GM18499 (cell line): ENCODE measurements at regions not wholly inside any gene's neighbourhood (a gene's known extent, or its start where the extent isn't known, plus 50 kb on each side); places are given as distances from the start of the nearest gene placed in this dataset.
"Not testable (repeated sequence)": the region's sequence is repeated elsewhere in the genome, so short reads cannot be mapped to it uniquely, and the experiment has no call there.

Experiments used
- ATAC-seq: cut with Tn5 transposase; IDR thresholded peaks from one replicate; pipeline ENCODE4 v1.9.1; 2021; ENCODE audit warnings: moderate number of reproducible peaks; ENCODE audit not compliant: insufficient read depth, unreplicated experiment

DNA sequence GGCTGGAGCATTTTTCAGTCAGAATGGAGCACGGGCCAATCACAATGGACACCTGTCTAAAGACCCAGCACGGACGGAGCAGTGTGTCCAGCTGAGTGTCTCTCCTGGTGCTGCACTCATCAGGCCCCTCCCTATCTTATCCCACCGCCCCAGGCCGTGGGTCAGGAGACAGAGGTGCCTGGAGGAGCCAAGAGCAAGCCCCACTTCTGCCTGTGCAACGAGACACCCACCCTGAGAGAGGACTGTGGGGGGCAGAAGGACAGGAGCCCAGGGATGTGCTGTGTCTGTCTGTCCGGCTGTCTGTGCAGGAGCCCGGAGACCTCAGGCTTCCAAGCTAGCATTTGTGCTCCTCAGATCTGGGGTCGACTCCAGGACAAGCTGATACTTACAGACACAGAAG, 69.6 kb upstream of the SFSWAP start:
- no peak for ATAC-seq

DNA sequence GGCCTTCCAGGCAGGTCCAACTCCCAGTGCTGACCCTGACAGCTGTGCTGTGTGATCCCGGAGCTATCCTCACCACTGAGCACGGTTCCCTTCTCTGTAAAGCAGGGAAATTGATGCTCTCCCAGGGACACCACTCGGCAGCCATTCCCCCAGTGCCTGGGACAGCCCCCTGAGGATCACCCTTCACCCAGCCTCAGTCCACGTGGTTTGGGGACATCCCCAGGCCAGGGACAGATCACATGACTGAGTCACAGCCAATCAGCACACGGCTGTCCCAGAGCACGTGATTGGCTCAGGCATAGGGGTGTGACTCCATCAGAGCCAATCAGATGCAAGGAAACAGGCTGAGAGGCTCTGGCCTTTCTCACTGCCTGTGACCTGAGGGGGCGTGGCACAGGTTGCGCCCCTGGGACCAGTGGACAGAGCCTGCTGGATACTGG, 68.8 kb upstream of the SFSWAP start:
- no peak for ATAC-seq

DNA sequence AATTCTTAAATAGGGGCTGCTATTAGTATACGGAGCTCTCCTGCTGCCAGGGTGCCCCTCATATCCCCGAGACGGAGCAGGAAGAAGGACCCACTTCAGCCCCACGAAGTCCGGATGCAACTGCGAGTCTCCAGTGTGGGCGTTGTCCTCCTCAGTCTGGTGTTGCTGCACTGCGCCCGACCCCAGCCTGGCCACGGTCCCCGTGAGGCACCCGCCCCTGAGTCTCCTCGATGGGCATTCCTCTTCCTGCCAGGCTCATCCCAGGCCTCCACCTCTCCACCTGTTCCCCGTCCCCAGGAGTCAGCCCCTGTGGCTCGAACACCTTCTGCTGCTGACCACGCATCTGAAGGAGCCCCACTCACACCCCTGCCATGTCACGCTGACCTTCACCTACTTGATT, 68.1 kb upstream of the SFSWAP start:
- no peak for ATAC-seq

DNA sequence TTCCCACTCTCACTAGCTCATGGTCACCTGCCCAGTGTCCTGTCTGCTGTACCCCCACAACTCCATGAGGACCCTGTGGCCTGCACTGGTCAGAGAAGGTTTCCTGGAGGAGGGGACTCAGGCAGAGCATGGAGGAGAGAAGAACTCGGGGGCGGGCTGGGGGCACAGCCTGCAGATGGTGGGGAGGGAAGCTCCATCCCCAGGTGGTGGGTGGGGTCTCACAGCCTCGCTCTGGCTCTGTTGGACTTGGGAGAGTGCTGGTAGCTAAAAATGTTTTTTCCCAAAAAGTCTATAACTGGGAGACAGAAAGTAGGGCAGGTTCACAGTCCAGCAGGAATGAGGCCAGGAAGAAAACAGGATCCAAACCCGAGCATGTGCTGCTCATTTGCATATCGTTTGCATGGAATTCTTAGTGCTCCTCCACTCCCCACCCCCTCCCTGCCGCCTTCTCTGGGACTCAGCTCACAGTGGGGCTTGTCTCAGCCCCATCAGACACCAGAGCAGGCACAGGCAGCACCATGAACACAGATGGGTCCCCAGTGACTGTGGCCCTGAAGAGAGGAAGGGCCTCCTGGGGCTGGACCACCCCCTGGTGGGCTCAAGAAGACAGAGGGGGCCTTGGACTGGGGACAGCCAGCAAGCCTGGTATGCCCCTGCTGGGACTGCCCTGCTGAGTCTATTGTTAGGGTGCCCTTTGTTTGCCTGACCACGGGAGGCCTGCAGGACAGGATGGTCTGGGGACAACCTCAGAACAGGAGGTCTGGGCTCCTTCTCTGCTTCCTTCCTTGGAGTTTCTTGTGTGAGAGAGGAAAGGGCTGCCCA, 67.0 kb upstream of the SFSWAP start:
- no peak for ATAC-seq

DNA sequence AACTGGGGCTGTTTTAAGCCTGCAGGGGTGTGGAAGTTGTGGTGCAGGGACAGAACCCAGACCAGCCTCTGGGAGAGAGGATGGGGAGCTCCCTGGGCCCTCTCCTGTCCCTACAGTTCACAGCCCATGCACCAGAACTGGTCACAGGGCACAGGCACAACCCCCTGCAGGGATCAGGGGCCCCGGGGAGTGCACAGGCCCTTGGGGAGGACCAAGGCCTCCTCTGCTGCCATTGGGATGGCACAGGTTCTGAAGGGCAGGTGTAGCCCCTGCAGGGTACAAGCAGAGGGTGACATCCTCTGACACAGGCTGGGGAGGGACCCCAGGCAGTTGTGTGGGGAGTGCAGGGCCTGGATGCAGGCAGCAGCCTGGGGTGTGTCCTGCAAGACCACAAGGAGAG, 66.4 kb upstream of the SFSWAP start:
- no peak for ATAC-seq

DNA sequence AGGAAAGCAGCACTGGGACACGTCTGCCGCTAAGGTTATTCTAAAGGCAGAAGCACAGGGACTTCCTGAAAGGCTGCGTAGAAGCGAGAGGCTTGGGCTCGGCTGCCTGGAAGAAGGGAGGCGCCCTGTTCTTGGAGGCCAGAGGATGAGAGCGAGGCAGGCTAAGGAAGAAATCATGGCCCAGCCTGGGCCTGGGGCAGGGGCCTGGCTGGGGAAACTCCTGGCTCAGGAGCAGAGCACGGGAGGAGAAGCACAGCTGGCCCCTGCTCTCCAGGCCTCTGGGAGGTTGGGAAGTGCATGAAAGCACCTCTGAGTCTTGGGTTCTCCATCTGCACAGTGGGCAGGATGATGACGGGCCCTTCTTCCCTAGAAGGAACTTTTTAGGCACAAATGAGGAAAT, 66.0 kb upstream of the SFSWAP start:
- not testable (repeated sequence) for ATAC-seq

DNA sequence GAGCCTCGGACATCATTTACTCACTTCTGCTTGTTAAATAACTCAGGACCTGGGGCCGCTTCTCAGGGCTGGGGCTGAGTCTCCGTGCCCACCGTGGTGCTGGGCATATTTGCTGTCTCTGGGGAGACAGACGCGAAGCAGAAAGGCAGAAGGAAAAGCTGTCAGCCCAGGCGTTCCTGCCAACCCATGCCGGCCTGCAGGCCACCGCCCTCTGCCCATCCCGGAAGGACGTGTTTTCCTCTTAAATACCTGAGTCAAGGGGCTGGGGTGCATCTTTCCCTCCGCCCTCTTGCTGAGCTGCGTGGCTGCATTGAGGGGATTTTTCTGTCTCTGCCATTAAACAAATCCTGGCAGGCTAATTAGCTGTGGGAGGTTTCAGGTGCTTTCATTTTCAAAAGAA, 65.3 kb upstream of the SFSWAP start:
- ATAC-seq, result not testable (repeated sequence)

DNA sequence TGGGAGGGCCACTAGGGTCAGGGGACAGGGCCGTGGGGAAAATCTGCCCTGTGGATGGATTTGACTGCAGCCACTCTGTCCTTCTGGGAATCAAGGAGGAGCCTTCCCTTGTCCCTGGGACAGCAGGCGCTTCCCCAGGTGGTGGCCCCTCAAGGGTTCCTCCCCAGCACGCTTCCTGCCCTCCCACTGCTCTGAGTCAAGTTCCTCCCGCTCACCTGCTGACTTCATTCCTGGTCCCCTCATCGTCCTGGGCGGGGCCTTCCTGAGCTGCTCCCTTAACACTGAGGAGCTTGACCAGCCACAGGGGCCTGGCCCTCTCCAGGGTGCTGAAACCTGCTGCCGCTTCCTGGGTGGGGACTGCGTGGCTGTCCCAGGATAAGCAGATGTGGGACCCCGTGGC, 64.4 kb upstream of the SFSWAP start:
- ATAC-seq, result not testable (repeated sequence)

DNA sequence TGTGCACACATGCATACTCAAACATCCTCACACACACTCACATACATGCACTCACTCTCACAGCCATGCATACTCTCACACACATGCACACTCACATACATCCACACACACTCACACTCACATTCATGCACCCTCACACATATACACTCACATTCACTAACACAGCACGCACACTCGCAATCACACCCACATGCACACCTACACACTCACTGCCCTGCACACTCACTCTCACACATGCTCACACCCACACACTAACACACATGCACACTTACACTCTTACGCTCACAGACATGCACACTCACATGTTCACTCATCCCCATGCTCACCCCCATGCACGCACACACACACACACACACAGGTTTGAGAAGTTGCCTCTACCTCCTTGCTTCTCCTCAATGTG, 63.2 kb upstream of the SFSWAP start:
- no peak for ATAC-seq

DNA sequence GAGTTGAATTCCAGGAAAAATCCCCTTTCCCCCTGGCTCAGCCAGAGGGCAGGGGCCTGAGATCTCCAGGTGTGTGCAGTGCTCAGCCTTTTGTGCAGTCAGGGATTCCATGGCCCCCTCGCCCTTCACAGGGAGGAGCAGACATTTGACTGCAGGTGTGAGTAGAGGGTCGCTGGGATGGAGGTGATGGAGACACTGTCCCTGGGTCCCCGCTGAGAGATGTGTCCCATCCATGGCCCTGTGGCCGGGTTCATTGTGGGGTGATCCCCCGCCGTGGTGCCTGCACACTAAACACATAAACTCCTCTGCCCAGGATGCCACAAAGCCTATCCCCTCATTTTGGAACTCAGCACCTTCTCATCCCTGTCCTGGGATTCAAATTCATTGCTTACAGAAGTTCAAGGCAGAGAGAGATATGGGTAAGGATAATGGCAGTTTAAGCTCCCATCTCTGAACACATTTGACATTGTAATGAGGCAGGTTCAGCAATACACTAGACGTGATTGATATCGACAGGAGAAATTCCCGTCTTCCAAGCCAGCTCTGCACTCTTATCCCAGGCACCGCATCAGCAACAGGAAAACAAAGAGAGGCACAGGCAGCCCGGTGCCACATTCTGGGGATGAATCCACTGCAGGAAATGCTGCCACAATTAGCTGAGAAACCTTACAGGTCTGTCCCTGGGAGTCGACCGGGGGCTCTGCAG, 55.3 kb upstream of the SFSWAP start:
- ATAC-seq, result not testable (repeated sequence)

DNA sequence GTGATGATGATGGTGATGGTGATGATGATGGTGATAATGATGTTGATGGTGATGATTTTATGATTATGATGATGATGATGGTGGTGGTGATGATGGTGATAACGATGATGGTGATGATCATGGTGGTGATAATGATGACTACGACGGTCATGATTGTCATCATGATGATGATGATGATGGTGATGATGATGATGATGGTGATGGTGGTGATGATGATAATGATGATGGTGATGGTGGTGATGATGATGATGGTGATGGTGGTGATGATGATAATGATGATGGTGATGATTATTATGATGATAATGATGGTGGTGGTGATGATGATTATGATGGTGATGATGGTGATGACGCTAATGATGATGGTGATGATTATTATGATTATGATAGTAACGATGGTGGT, 54.1 kb upstream of the SFSWAP start:
- not testable (repeated sequence) for ATAC-seq

DNA sequence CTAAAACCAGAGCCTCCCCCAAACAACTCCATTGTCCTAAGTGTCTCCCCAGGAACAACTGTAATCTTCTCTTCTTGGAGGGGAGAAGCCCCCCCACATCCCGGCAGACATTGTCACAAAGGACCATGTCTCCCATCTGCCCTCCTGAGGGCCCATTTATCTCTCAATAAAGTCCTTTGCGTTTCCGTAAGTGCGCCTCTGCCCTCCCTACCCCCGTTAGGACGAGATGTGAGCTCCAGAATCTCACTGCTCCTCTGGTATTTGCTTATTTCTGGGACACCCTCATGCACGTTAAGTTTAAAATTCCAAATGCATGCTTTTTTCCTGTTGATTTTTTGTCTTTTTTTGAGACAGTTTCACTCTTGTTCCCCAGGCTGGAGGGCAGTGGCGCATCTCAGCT, 52.3 kb upstream of the SFSWAP start:
- ATAC-seq, result not testable (repeated sequence)

DNA sequence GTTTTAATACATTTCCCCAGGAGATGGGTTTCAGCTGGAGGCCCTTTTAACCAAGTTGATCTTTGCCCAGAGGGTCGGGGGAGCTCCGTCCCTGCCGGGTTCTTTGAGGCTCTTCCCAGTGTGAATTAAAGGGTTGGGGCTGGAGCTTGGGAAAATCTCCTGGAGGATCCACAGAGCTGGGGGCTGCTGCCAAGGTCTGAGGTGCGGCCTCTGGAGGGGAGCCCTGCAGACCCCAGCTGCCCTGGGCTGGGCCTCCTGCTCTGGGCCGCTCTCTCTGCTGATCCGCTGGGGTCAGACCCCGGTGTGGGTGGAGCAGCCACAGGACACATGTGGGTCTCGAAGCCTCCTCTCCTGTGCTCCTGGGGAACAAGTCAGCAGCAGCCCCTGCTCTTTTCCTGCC, 51.4 kb upstream of the SFSWAP start:
- ATAC-seq, result not testable (repeated sequence)

DNA sequence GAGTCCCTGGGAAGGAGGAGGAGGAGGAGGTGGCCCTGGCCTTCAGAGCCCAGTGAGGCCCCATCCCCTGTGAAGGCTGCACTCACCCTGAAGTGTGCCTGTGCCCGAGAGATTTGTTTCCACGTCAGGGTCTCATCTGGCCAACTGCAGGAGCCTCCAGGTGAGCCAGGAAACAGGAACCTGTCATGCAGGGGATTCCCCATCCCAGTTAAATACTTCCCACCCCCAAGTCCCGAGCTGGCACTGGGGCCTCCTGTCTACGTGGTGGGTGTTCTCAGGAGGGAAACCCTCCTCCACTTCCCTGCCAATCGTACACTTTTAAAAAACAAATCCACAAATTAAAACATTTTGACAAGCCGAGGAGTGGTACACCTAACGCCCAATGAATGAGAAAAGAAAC, 50.9 kb upstream of the SFSWAP start:
- ATAC-seq, result not testable (repeated sequence)

DNA sequence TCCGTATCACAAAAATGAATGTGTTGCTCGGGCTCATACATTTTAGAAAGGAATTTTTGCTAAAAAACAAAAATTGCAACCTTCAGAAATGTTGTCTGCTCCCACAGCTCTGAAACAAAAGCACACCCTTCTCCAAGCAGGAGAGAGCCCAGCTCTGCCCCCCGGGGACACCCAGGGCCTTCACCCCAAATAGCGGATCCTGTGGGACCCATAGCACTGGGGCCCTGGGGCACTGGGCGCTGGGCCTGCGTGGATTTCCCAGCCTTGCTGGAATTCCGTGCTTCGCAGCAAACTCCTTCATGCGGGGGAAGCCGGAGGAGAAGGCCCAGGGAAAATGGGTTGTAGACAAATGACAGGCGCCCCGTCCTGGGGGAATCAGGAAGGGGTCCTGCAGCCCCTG, 50.5 kb upstream of the SFSWAP start:
- not testable (repeated sequence) for ATAC-seq
